ENCODE measurements at regions not wholly inside any gene's neighbourhood (a gene's known extent, or its start where the extent isn't known, plus 50 kb on each side); places are given as distances from the start of the nearest gene placed in this dataset.

GRCh38 chr13:83100237-83100636 is 782.0 kb downstream of the SLITRK1 start:
- Histone ChIP-seq H3K27me3 (ENCODE audit: insufficient read depth, poor library complexity, severe bottlenecking) (no peaks in the 10 kb centered on the region), H3K27ac (replicated peaks) (no peak overlapping the region), H3K4me3 (replicated peaks; ENCODE audit: insufficient read depth, low read length) (no peak overlapping the region)
- TF ChIP-seq CTCF (IDR thresholded peaks at IDR 0.05; ENCODE audit: insufficient read depth, low read length) (no peak), POLR2AphosphoS5 (IDR thresholded peaks at IDR 0.05; ENCODE audit: low read depth) (no peak), GABPA (IDR thresholded peaks at IDR 0.05; ENCODE audit: low read depth) (no peak), REST (IDR thresholded peaks at IDR 0.05; ENCODE audit: insufficient replicate concordance, low read depth) (no peak), SPI1 (IDR thresholded peaks at IDR 0.05; ENCODE audit: borderline replicate concordance, low read depth) (no peak)
- no peak for DNase-seq (ENCODE audit: low read depth in 1 of 2, low spot score in 1 of 2)

GRCh38 chr13:83088858-83089257 is 793.4 kb downstream of the SLITRK1 start:
- TF ChIP-seq CTCF (IDR thresholded peaks at IDR 0.05; ENCODE audit: insufficient read depth, low read length): no peak
- no peak for TF ChIP-seq POLR2AphosphoS5 (IDR thresholded peaks at IDR 0.05; ENCODE audit: low read depth)
- no peak for TF ChIP-seq SPI1 (IDR thresholded peaks at IDR 0.05; ENCODE audit: borderline replicate concordance, low read depth)
- no peak for TF ChIP-seq REST (IDR thresholded peaks at IDR 0.05; ENCODE audit: insufficient replicate concordance, low read depth)
- TF ChIP-seq GABPA (IDR thresholded peaks at IDR 0.05; ENCODE audit: low read depth): no peak
- H3K4me3 ChIP-seq (replicated peaks; ENCODE audit: insufficient read depth, low read length): no peak overlapping the region
- no peak overlapping the region for H3K27ac ChIP-seq (replicated peaks)
- DNase-seq (ENCODE audit: low read depth in 1 of 2, low spot score in 1 of 2): no peak
- H3K27me3 ChIP-seq (ENCODE audit: insufficient read depth, poor library complexity, severe bottlenecking): no peaks in the 10 kb centered on the region

GRCh38 chr13:83086948-83087347 is 795.3 kb downstream of the SLITRK1 start:
- Histone ChIP-seq H3K27ac (replicated peaks) (no peak overlapping the region), H3K4me3 (replicated peaks; ENCODE audit: insufficient read depth, low read length) (no peak overlapping the region), H3K27me3 (ENCODE audit: insufficient read depth, poor library complexity, severe bottlenecking) (no peaks in the 10 kb centered on the region)
- DNase-seq (ENCODE audit: low read depth in 1 of 2, low spot score in 1 of 2): no peak
- no peak for TF ChIP-seq GABPA (IDR thresholded peaks at IDR 0.05; ENCODE audit: low read depth)
- no peak for TF ChIP-seq POLR2AphosphoS5 (IDR thresholded peaks at IDR 0.05; ENCODE audit: low read depth)
- no peak for TF ChIP-seq SPI1 (IDR thresholded peaks at IDR 0.05; ENCODE audit: borderline replicate concordance, low read depth)
- TF ChIP-seq REST (IDR thresholded peaks at IDR 0.05; ENCODE audit: insufficient replicate concordance, low read depth): no peak
- no peak for TF ChIP-seq CTCF (IDR thresholded peaks at IDR 0.05; ENCODE audit: insufficient read depth, low read length)

Measured in HL-60 (cell line).